ENCODE measurements at regions not wholly inside any gene's neighbourhood (a gene's known extent, or its start where the extent isn't known, plus 50 kb on each side); places are given as distances from the start of the nearest gene placed in this dataset.
"Not testable (repeated sequence)": the region's sequence is repeated elsewhere in the genome, so short reads cannot be mapped to it uniquely, and the experiment has no call there.

DNA sequence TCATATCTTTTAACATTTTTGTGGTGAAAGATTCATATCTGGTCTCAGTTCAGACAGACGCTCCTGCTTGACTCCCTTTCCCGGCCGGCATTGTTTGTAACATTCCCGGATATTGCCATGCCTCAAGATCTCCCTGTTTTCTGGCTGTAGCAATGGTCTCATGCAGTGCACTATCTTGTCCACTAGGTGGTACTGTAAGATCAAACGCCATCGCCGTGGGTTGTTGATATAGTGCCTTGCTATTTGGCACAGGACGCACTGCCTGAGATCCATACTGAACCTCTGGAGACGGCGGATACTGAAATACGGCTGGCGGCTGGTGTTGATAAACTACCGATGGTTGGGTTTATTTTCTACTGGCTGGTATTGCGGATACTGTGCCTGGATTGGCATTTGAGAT lies 218.6 kb downstream of the ADRA2C start:
- FAIRE-seq; DNase-seq (ENCODE audit: insufficient read length): not testable (repeated sequence)

DNA sequence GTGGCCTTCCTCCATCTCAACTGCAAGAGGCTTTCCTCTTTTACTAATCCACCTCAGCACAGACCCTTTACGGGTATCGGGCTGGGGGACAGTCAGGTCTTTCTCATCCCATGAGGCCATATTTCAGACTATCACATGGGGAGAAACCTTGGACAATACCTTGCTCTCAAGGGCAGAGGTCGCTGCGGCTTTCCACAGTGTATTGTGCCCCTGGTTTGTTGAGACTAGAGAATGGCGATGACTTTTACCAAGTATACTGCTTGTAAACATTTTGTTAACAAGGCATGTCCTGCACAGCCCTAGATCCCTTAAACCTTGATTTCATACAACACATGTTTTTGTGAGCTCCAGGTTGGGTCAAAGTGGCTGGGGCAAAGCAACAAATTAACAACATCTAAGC lies 220.2 kb downstream of the ADRA2C start:
- FAIRE-seq; DNase-seq (ENCODE audit: insufficient read length): not testable (repeated sequence)

DNA sequence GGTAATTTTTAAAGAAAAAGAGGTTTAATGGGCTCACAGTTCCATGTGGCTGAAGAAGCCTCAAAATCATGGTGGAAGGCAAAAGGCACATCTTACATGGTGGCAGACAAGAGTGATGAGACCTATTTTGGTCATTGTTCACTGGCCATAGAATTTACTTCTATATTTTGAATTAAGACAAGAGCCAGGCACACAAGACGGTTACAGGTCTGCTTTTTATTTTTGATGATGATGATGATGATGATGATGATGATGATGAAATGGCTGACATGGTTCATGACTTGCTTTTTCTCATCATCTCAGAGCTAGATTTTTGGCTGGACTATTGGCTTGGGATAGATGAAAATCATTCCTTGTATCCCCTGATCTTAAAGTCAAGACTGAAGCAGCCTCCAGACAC lies 229.3 kb downstream of the OTOP1 start:
- not testable (repeated sequence) for FAIRE-seq; DNase-seq (ENCODE audit: insufficient read length)

DNA sequence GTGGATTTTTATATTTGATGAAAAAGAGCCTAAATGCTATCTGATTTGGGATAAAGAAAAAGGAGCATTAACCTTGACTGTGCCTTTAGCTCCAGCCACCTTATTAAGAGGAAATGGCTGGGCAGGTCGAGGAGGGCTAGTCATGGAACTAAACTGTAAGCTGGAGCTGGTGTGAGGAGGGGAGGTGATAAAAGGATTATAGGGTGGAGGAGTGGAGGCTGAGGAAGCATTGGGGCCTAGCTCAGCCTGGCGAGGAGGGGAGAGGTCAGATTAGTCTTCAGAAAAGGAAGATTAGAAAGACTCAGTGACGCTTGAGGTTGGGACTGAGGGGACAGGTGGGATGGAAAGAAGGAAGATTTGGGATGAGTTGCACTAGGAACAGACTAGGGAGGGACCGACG lies 222.7 kb downstream of the OTOP1 start:
- FAIRE-seq; DNase-seq (ENCODE audit: insufficient read length): not testable (repeated sequence)

DNA sequence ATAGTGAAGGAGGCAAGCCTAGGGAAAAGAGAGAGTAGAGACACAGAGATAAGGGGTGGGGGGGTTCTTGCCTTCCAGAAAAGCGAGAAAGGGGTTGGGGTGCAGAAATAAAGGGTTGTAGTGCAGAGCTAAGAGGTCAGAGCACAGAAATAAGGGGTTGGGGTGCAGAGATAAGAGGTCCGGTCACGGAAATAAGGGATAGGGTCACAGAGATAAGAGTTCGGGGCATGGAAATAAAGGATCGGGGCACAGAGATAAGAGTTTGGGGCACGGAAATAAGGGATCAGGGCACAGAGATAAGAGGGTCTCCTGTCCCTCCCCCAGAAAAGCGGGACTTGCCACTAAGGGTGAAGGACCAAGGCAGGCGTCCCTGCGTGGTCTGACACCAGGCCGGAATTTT lies 222.0 kb downstream of the OTOP1 start:
- not testable (repeated sequence) for DNase-seq (ENCODE audit: insufficient read length); FAIRE-seq

DNA sequence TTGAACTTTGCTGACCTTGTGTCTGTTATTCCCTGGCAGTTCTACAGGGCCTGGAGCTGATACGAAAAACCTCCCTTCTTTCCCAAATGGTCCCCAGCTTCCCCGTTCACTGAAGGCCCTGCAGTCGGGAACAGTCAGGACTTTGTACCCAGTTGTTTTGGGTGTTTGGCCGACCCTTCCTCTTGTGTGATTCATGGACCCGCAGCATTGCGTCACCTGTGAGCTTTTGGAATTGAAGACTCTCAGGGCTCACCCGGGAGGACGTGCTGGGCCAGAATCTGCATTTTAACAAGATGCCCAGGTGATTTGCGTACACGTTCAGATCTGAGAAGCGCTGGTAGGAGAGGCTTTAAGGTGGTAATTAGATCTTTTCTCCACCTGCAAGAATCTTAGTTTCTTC lies 220.4 kb downstream of the OTOP1 start:
- DNase-seq (ENCODE audit: insufficient read length), result not testable (repeated sequence)

DNA sequence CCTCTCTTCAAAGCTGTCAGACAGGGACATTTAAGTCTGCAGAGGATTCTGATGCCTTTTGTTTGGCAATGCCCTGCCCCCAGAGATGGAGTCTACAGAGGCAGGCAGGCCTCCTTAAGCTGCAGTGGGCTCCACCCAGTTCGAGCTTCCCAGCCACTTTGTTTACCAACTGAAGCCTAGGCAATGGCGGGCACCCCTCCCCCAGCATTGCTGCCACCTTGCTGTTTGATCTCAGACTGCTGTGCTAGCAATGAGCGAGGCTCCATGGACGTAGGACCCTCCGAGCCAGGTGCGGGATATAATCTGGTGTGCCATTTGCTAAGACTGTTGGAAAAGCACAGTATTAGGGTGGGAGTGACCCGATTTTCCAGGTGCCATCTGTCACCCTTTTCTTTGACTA lies 207.7 kb downstream of the OTOP1 start:
- not testable (repeated sequence) for FAIRE-seq; DNase-seq (ENCODE audit: insufficient read length)

More for the DNA sequence above, 220.4 kb downstream of the OTOP1 start:
- not testable (repeated sequence) for FAIRE-seq

DNA sequence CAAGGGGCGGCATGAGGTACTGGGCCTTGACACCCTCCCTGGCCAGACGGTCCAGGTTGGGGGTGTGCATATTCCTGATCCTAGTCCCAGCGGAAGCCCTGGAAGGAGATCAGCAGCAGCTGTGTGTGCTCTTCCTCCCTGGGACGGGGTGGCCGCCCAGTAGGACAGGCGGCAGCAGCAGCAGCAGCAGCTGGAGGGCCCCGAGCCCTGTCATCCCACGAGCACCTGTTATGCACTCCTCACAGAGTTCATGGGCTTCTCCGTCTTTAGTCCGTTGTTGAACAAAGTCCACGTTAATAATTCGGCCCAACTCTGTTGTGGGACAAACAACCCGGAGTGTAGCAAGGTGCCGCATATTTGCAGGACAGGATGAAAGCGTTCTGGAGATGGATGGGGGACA lies 205.6 kb downstream of the OTOP1 start:
- DNase-seq (ENCODE audit: insufficient read length); FAIRE-seq: not testable (repeated sequence)

DNA sequence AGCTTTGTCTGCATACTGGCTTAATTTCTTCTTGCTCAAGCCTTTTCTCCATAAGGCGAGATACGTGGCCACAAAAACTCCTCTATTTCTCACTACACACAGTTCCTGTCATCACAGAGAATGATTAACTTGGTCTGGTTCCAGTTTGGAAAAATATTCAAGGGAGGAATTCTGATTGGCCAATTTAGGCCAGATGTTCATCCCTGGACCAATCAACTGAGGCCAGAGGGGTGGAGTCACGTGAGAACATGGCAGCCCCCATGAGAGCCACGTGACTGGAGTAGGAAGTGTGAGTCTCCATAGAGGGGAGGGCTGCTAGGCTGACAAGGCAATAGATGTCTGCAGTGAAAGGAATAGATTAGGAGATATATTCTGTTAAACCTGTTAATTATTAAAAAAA lies 200.0 kb downstream of the OTOP1 start:
- FAIRE-seq; DNase-seq (ENCODE audit: insufficient read length): not testable (repeated sequence)

DNA sequence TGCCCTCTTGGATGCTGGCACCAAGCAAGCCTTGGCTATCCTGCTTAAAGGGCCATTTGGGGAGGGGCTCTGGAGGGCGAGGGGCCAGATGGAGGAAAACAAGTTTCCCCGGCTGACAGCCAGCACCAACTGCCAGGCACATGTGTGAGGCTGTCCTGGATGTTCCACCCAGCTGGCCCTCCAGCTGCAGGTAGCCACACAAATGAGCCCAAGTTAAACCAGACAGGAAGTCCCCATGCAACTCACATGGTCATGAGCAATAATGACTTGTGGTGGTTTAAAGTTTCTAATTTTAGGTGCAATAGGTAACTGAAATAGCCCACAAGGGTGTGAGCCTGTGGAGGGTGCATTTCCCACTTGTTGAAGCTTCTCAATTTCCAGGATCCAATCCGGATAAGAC lies 198.0 kb downstream of the OTOP1 start:
- not testable (repeated sequence) for DNase-seq (ENCODE audit: insufficient read length)

DNA sequence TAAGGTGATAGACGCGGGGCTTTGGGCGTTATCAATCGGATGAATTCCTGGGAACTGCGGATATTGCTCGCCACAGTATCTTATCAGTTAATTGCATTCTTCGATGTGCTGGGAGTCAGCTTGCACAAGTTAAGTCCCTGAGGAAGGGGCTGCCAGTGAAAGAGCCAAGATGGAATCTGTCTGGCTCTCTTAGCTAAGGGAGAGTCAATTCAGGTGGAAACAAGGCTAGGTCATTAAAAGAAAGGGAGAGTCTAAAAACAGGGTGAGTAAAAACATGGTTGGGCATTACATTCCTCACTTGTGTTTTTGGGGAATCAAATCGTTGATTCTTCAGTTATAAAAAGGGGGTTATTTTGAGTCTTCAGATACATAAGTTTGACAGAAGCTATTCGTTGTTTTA lies 196.2 kb downstream of the OTOP1 start:
- not testable (repeated sequence) for DNase-seq (ENCODE audit: insufficient read length); FAIRE-seq

More for the DNA sequence above, 198.0 kb downstream of the OTOP1 start:
- FAIRE-seq, result not testable (repeated sequence)

DNA sequence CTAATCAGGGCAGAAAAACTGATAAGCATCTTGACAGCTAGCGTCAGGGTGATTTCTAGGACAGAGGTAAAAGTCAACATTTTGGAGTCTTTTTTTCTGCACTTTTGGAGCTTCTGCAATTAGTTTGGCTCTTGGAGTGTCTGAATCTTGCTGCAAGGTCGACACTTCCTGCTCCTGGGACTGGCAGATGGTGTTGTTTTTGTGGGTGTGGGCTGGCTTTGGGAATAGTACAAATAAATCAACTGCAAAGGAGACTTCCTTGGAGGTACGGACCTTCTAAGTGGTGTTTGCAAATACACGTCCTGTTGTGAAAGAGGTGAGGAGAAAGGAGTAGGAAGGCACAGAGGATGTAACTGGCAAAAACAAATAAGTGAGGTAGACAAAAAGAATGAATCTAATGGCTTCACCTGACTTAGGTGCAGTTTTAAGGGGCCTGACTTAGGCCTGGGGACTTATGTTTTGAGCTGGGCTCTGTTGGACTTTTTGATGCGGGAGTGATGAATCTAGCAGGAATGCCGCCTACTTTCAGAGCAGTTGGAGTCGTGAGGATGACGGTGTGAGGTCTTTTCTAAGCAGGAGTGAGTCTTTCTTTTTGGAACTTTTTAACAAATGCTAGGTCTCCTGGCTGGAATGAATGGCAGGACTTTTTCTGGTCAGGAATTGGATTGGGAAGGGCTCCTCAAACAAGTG lies 195.1 kb downstream of the OTOP1 start:
- DNase-seq (ENCODE audit: insufficient read length); FAIRE-seq: not testable (repeated sequence)

DNA sequence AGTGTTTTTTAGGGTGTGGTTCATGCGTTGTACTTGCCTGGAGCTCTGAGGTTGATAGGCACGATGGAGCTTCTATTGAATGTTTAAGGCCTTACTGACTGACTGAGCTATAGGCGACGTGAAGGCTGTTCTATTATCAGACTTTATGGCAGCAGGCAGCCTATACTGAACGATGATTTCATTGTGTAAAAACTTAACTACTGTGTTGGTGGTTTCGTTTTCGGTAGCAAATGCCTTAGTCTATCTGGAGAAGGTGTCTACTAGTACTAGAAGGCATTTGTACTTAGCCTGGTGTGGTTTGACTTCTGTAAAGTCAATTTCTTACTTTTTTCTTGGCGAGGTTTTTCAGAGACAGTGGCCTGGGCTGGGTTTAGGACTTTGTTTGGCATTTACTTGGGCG lies 194.4 kb downstream of the OTOP1 start:
- DNase-seq (ENCODE audit: insufficient read length); FAIRE-seq: not testable (repeated sequence)

DNA sequence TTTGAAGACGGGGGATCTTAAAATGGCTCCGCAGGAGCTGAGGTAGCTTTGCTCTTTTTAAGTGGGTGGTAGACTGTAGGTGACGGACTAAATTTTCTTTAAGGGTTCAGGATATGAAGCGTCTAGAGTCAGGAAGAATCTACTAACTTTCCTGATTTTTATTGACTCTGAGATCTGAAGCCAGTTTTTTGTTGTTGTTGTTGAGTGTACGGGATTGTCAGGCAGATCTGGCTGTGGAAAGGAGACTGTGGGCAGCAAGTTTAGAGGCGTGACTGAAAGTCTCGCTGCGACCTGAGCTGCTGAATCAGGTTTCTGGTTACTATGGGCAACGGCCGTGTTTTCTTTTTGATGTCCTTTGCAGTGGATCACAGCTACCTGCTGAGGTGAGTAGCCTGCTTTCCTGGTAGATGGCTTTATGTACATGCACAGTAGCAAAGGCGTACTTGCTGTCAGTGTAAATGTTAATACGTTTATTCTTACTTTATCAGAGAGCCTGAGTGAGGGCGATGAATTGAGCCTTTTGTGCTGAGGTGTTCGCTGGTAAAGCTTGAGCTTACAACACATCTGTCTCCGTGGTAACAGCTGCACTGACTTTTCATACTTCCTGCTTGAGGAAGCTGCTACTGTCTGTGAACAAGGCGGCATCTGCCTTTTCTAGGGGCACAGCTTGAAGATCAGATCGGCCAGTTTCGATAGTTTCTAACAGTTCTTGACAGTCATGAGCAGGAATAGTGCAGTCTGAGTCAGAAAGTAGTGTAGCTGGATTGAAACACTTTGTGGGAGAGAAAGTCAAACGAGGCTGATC lies 193.7 kb downstream of the OTOP1 start:
- not testable (repeated sequence) for FAIRE-seq; DNase-seq (ENCODE audit: insufficient read length)

DNA sequence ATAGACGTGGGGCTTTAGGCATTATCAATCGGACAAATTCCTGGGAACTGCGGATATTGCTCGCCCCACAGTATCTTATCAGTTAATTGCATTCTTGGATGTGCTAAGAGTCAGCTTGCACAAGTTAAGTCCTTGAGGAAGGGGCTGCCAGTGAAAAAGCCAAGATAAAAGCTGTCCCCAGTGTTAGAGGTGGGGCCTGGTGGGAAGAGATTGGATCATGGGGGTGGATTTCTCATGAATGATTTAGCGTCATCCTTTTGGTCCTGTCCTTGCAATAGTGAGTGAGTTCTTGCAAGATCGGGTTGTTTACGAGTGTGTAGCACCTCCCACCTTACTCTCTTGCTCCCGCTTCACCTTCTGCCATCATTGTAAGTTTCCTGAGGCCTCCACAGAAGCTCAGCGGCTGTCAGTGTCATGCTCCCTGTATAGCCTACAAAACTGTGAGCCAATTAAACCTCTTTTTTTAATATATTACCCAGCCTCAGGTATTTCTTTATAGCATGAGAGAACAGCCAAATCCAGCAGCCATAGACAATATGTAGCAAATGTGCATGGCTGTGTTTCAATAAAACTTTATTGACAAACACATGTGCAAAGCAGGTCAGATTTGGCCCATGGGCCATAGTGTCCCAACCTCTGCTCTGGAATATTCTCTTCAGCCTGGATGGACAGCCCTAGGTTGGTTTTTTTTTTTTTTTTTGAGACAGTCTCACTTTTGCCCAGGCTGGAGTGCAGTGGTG lies 189.2 kb downstream of the OTOP1 start:
- not testable (repeated sequence) for FAIRE-seq; DNase-seq (ENCODE audit: insufficient read length)

DNA sequence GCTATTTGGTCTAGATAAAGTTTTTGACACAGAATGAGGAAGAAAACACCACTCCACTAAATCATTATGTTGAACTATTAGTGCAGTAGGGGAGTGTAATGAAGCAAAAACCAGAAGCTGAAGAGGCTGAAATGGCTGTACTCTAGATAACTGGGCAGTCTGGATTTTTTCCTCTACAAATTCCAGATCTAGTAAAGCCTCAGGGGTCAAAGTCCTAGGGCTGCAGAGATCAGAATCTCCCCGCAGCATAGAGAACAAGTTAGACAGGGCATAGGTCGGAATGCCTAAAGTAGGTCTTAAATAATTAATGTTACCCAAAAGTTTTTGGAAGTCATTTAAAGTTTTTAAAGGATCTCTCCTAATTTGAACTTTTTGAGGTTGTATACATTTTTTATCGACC lies 180.9 kb downstream of the OTOP1 start:
- FAIRE-seq; DNase-seq (ENCODE audit: insufficient read length): not testable (repeated sequence)

DNA sequence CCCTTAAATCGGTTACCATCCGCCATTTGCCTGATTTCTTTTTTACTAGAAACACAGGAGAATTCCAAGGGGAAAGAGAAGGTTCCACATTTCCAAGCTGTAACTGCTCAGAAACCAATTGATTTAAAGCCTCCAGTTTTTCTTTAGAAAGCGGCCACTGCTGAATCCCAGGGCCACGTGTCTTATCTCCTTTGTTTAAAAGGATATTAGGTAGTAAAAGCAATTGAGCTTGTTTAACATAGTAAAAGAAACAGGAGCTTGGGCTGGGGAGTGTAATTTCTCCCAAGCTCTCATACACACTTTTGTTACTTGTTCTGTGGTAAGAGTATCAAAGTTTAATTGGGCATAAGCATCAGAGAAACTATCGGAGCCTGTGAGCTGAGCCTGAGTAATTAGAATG lies 180.0 kb downstream of the OTOP1 start:
- not testable (repeated sequence) for DNase-seq (ENCODE audit: insufficient read length); FAIRE-seq

DNA sequence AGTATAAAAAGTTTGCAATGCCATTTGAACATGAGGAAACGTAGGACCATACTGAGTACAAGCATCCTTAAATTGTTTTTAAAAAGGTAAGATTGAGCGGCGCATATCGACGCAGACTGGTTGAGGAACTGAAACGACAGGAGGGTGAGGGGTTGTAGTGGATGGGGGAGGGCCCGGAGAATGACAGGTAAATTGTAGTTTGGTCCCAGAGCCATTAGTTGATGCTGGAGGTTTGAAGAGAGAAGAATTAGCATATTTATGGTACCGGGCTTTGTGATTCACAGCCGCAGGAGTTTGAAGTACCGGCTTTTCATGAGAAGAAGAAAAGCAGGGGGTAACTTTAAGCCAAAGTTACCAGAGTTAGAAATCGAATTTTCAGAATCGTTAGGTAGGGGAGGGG lies 179.5 kb downstream of the OTOP1 start:
- FAIRE-seq; DNase-seq (ENCODE audit: insufficient read length): not testable (repeated sequence)

DNA sequence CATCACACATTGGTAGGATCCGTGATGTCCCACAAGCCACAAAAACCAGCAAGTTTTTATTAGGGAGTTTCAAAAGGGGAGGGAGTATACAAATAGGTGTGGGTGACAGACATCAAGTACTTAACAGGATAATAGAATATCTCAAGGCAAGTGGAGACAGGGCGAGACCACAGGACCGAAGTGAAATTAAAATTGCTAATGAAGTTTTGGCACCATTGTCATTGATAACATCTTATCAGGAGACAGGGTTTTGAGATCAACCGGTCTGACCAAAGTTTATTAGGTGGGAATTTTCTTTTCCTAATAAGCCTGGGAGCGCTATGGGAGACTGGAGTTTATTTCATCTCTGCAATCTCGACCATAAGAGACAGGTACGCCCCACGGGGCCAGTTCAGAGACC lies 178.5 kb downstream of the OTOP1 start:
- FAIRE-seq; DNase-seq (ENCODE audit: insufficient read length): not testable (repeated sequence)

DNA sequence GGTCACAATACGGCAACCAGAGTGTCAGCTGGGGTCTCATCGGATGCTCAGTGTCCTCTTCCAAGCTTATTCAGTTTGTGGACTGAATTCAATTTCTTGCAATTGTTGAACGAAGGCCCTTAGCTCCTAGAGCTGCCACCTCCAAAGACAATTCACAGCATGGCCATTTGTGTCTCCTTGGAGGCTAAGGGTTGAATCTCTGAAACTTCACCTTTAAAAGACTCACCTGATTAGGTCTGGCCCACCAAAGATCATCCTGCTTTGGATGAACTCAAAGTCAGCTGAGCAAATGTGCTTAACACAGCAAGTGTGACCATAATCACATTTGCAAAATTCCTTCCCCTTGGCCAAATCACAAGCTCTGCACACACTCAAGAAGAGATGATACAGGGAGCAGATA lies 175.9 kb downstream of the OTOP1 start:
- not testable (repeated sequence) for DNase-seq (ENCODE audit: insufficient read length); FAIRE-seq

DNA sequence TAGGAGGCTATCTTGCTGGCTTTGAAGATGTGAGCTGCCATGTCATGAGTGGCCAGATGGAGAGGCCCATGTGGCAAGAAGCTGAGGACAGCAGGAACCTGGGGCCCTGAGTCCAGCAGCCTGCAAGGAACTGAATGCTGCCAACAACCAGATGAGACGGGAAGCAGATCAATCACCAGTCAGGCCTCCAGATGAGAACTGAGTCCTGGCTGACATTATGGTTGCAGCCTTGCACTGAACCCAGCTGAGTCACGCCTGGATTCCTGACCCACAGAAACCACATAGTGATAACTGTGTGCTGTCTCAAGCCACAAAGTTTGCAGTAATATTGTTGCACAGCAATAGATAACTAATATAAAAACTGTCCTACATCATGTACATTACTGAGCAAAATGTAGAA lies 173.8 kb downstream of the OTOP1 start:
- FAIRE-seq; DNase-seq (ENCODE audit: insufficient read length): not testable (repeated sequence)

All from GM12892 (cell line).